ENCODE measurements at regions not wholly inside any gene's neighbourhood (a gene's known extent, or its start where the extent isn't known, plus 50 kb on each side); places are given as distances from the start of the nearest gene placed in this dataset.
A peak's percentile ranks its signal among the peaks of the same experiment; 100 is the strongest.

GRCh38 chr6:44514576-44515193, 127.2 kb downstream of the CDC5L start:
- POLR2A ChIA-PET: no interaction called here
- Histone ChIP-seq H3K27ac (ENCODE audit: low read depth in 1 of 2, low read length in 2 of 2) (no peak overlapping the region), H3K36me3 (ENCODE audit: insufficient read depth, low read length) (no peaks in the 10 kb centered on the region), H3K27me3 (ENCODE audit: control insufficient read depth in 1 of 2, insufficient read depth in 2 of 2, low read length in 2 of 2) (no peaks in the 10 kb centered on the region), H3K4me3 (ENCODE audit: low read length) (no peak overlapping the region), H3K9me3 (ENCODE audit: control insufficient read depth in 1 of 2, insufficient read depth in 1 of 2, low read length in 2 of 2) (no peaks in the 10 kb centered on the region), H3K4me1 (ENCODE audit: insufficient read depth, low read length) (no peaks in the 10 kb centered on the region)
- Mint-ChIP-seq H3K27me3 (no peaks in the 10 kb centered on the region), H3K36me3 (ENCODE audit: low read depth) (no peaks in the 10 kb centered on the region), H3K27ac (no peak overlapping the region), H3K4me3 (no peak overlapping the region), H3K9me3 (peaks cover 14% of the 10 kb centered on the region), H3K4me1 (ENCODE audit: low read depth) (no peaks in the 10 kb centered on the region)
- no peak for ATAC-seq (ENCODE audit: poor library complexity)
- intact Hi-C loops (cut with DNase I, micrococcal nuclease): no loop called here
- no peak for DNase-seq
- TF ChIP-seq CTCF (IDR thresholded peaks at IDR 0.05): no peak
- CTCF ChIA-PET: no interaction called here

GRCh38 chr6:44522871-44523270, 135.4 kb downstream of the CDC5L start:
- H3K27me3 Mint-ChIP-seq: peaks cover 26% of the 10 kb centered on the region
- CTCF ChIA-PET: no interaction called here
- no peak overlapping the region for H3K4me3 Mint-ChIP-seq

GRCh38 chr6:44524476-44525227, 137.1 kb downstream of the CDC5L start:
- H3K36me3 ChIP-seq (ENCODE audit: insufficient read depth, low read length): no peaks in the 10 kb centered on the region
- no peaks in the 10 kb centered on the region for H3K27me3 ChIP-seq (ENCODE audit: control insufficient read depth in 1 of 2, insufficient read depth in 2 of 2, low read length in 2 of 2)
- CTCF ChIA-PET: no interaction called here
- ATAC-seq (ENCODE audit: poor library complexity) (no peak), DNase-seq (no peak)
- Mint-ChIP-seq H3K4me1 (ENCODE audit: low read depth) (no peaks in the 10 kb centered on the region), H3K4me3 (no peak overlapping the region), H3K9me3 (peaks cover 10% of the 10 kb centered on the region), H3K27me3 (peaks cover 26% of the 10 kb centered on the region), H3K36me3 (ENCODE audit: low read depth) (no peaks in the 10 kb centered on the region), H3K27ac (no peak overlapping the region)
- intact Hi-C loops (cut with DNase I, micrococcal nuclease): no loop called here
- TF ChIP-seq CTCF (IDR thresholded peaks at IDR 0.05): no peak
- no peak overlapping the region for H3K27ac ChIP-seq (ENCODE audit: low read depth in 1 of 2, low read length in 2 of 2)
- H3K4me3 ChIP-seq (ENCODE audit: low read length): no peak overlapping the region
- POLR2A ChIA-PET: no interaction called here
- H3K4me1 ChIP-seq (ENCODE audit: insufficient read depth, low read length): peaks cover 4% of the 10 kb centered on the region
- peaks cover 10 to 19% of the 10 kb centered on the region in 2 experiments for H3K9me3 ChIP-seq (ENCODE audit: control insufficient read depth in 1 of 2, insufficient read depth in 1 of 2, low read length in 2 of 2)

More at GRCh38 chr6:44522871-44523270, 135.4 kb downstream of the CDC5L start:
- H3K36me3 ChIP-seq (ENCODE audit: insufficient read depth, low read length): no peaks in the 10 kb centered on the region
- peak in 1 of 14 experiments; percentile 11 for DNase-seq
- TF ChIP-seq CTCF (IDR thresholded peaks at IDR 0.05): no peak
- peaks cover 21% of the 10 kb centered on the region for H3K9me3 Mint-ChIP-seq
- no peaks in the 10 kb centered on the region for H3K4me1 Mint-ChIP-seq (ENCODE audit: low read depth)
- no peaks in the 10 kb centered on the region for H3K27me3 ChIP-seq (ENCODE audit: control insufficient read depth in 1 of 2, insufficient read depth in 2 of 2, low read length in 2 of 2)
- POLR2A ChIA-PET: no interaction called here
- no peak overlapping the region for H3K4me3 ChIP-seq (ENCODE audit: low read length)
- H3K27ac ChIP-seq (ENCODE audit: low read depth in 1 of 2, low read length in 2 of 2): no peak overlapping the region
- peaks cover 10 to 19% of the 10 kb centered on the region in 2 experiments for H3K9me3 ChIP-seq (ENCODE audit: control insufficient read depth in 1 of 2, insufficient read depth in 1 of 2, low read length in 2 of 2)
- no peaks in the 10 kb centered on the region for H3K36me3 Mint-ChIP-seq (ENCODE audit: low read depth)
- intact Hi-C loops (cut with DNase I, micrococcal nuclease): no loop called here
- ATAC-seq (ENCODE audit: poor library complexity): no peak
- no peak overlapping the region for H3K27ac Mint-ChIP-seq
- H3K4me1 ChIP-seq (ENCODE audit: insufficient read depth, low read length): peaks cover 4% of the 10 kb centered on the region
